PC-3 (cell line): ENCODE measurements at regions not wholly inside any gene's neighbourhood (a gene's known extent, or its start where the extent isn't known, plus 50 kb on each side); places are given as distances from the start of the nearest gene placed in this dataset.

ENCODE experiments used
- ATAC-seq: fragments of 200-7000 bp; cut with Tn5 transposase; 2 replicates; pipeline ENCODE4 v1.9.1; 2020; ENCODE audit warnings: mild to moderate bottlenecking, moderate library complexity
- BruUV-seq: library from RNA; stranded (reverse); fragments of 400-500 nt; replicated peaks from 2 replicates; lab custom pipeline; 2021; lab: Mats Ljungman, UMichigan
- CTCF ChIA-PET: fragments of 300-600 bp; sonication (Branson Sonifier 250); formaldehyde crosslinking; loops from one replicate; lab custom pipeline; 2022; ENCODE audit warnings: antibody characterized with exemption; lab: Charles Lee
- POLR2A ChIA-PET: fragments of 300-600 bp; sonication (Branson Sonifier 250); formaldehyde crosslinking; loops from one replicate; lab custom pipeline; 2022; ENCODE audit warnings: antibody characterized with exemption; ENCODE audit not compliant: unreplicated experiment; lab: Charles Lee
- DNase-seq: peaks from one replicate; pipeline ENCODE4 v3.0.0-alpha.2; 2015
- H2AFZ ChIP-seq: fragments of 300-600 bp; sonication (generic); 2 replicates; pipeline ENCODE4 v1.6.0; 2016; ENCODE audit warnings: antibody characterized with exemption, low read length
- H3F3A ChIP-seq: fragments of 300-600 bp; sonication (generic); one replicate; pipeline ENCODE4 v1.6.0; 2017; ENCODE audit warnings: antibody characterized with exemption, low read length, control low read depth, mild to moderate bottlenecking; ENCODE audit not compliant: unreplicated experiment
- H3K27ac ChIP-seq: fragments of 300-600 bp; sonication (generic); 2 replicates; pipeline ENCODE4 v1.5.1; 2016; ENCODE audit warnings: mild to moderate bottlenecking, low read length
- H3K27me3 ChIP-seq: fragments of 300-600 bp; sonication (generic); 2 replicates; pipeline ENCODE4 v1.6.1; 2016; ENCODE audit warnings: low read length, mixed read lengths
- H3K36me3 ChIP-seq: fragments of 300-600 bp; sonication (generic); 2 replicates; pipeline ENCODE4 v1.6.1; 2016; ENCODE audit warnings: low read depth, mixed run types, low read length, mixed read lengths
- H3K4me1 ChIP-seq: fragments of 300-600 bp; sonication (generic); 2 replicates; pipeline ENCODE4 v1.5.1; 2016; ENCODE audit warnings: low read length; ENCODE audit not compliant: insufficient read depth
- H3K4me2 ChIP-seq: fragments of 300-600 bp; sonication (generic); 2 replicates; pipeline ENCODE4 v1.6.0; 2016; ENCODE audit warnings: low read length
- H3K4me3 ChIP-seq: fragments of 300-600 bp; sonication (generic); 2 replicates; pipeline ENCODE4 v1.5.1; 2016; ENCODE audit warnings: mild to moderate bottlenecking, low read length, mixed read lengths
- H3K79me2 ChIP-seq: fragments of 300-600 bp; sonication (generic); 2 replicates; pipeline ENCODE4 v1.6.1; 2017; ENCODE audit warnings: low read length, mixed read lengths
- H3K9ac ChIP-seq: fragments of 300-600 bp; sonication (generic); 2 replicates; pipeline ENCODE4 v1.6.0; 2016; ENCODE audit warnings: mild to moderate bottlenecking, low read length
- H3K9me2 ChIP-seq: fragments of 300-600 bp; sonication (generic); replicated peaks from 2 replicates; pipeline ENCODE4 v1.6.1; 2016; ENCODE audit warnings: mixed run types, low read length, mixed read lengths
- H3K9me3 ChIP-seq: fragments of 300-600 bp; sonication (generic); 2 replicates; pipeline ENCODE4 v1.6.1; 2016; ENCODE audit warnings: low read length, mixed read lengths
- H4K20me1 ChIP-seq: fragments of 300-600 bp; sonication (generic); 2 replicates; pipeline ENCODE4 v1.6.1; 2016; ENCODE audit warnings: low read length, mixed read lengths
- CTCF ChIP-seq: fragments of 300-600 bp; sonication (generic); conservative IDR thresholded peaks from 2 replicates; pipeline ENCODE4 v1.5.1; 2017; ENCODE audit warnings: antibody characterized with exemption, low read depth, mild to moderate bottlenecking, low read length
- EZH2 ChIP-seq: fragments of 300-600 bp; sonication (generic); IDR thresholded peaks from one replicate; pipeline ENCODE4 v1.6.1; 2017; ENCODE audit warnings: antibody characterized with exemption, mild to moderate bottlenecking, low read length; ENCODE audit not compliant: unreplicated experiment
- EZH2phosphoT487 ChIP-seq: fragments of 300-600 bp; sonication (generic); IDR thresholded peaks from 2 replicates; pipeline ENCODE4 v1.6.1; 2018; ENCODE audit warnings: mild to moderate bottlenecking, antibody characterized with exemption, low read length, borderline replicate concordance
- intact Hi-C: fragments of 100-400 bp; cut with micrococcal nuclease; formaldehyde crosslinking; loops from 2 replicates; pipeline ENCODE4 v1.9.0; 2023

GRCh38 chr18:71105994-71106546 lies 817.2 kb downstream of the SOCS6 start:
- no peak for ATAC-seq
- ChIA-PET POLR2A (no interaction called here), CTCF (no interaction called here)
- no peak overlapping the region for H3K9ac ChIP-seq
- no peak overlapping the region for H2AFZ ChIP-seq
- DNase-seq: no peak
- no peak overlapping the region for H3K4me3 ChIP-seq
- no peaks in the 10 kb centered on the region for H3K9me3 ChIP-seq
- no peak overlapping the region for H3K27ac ChIP-seq
- intact Hi-C loops: no loop called here
- no peaks in the 10 kb centered on the region for H4K20me1 ChIP-seq
- H3K9me2 ChIP-seq: no peaks in the 10 kb centered on the region
- BruUV-seq: no TSS peak
- TF ChIP-seq EZH2: no peak
- no peak for TF ChIP-seq CTCF
- no peak for TF ChIP-seq EZH2phosphoT487
- H3K4me1 ChIP-seq: no peaks in the 10 kb centered on the region
- H3K4me2 ChIP-seq: no peak overlapping the region
- no peaks in the 10 kb centered on the region for H3F3A ChIP-seq
- no peaks in the 10 kb centered on the region for H3K79me2 ChIP-seq
- H3K27me3 ChIP-seq: no peaks in the 10 kb centered on the region
- H3K36me3 ChIP-seq: no peaks in the 10 kb centered on the region

- Histone ChIP-seq H3K4me3 (no peak overlapping the region), H3K27me3 (no peaks in the 10 kb centered on the region), H2AFZ (no peak overlapping the region), H3K36me3 (no peaks in the 10 kb centered on the region), H3F3A (no peaks in the 10 kb centered on the region), H3K9ac (no peak overlapping the region), H3K9me2 (no peaks in the 10 kb centered on the region), H3K79me2 (no peaks in the 10 kb centered on the region), H3K9me3 (no peaks in the 10 kb centered on the region), H3K4me1 (no peaks in the 10 kb centered on the region), H3K4me2 (no peak overlapping the region), H4K20me1 (no peaks in the 10 kb centered on the region), H3K27ac (no peak overlapping the region)
- ATAC-seq: no peak
- POLR2A ChIA-PET: no interaction called here
- BruUV-seq: no TSS peak
- CTCF ChIA-PET: no interaction called here
- DNase-seq: peak; percentile 4
- TF ChIP-seq EZH2 (no peak), CTCF (no peak), EZH2phosphoT487 (no peak)
- intact Hi-C loops: no loop called here
Observed at GRCh38 chr18:71105078-71105819, 816.4 kb downstream of the SOCS6 start.

- Histone ChIP-seq H3F3A (no peaks in the 10 kb centered on the region), H3K79me2 (no peaks in the 10 kb centered on the region), H3K9me3 (no peaks in the 10 kb centered on the region), H3K9ac (no peak overlapping the region), H3K27ac (no peak overlapping the region), H3K4me2 (no peak overlapping the region), H3K36me3 (no peaks in the 10 kb centered on the region), H2AFZ (no peak overlapping the region), H4K20me1 (no peaks in the 10 kb centered on the region), H3K9me2 (no peaks in the 10 kb centered on the region), H3K4me3 (no peak overlapping the region), H3K27me3 (no peaks in the 10 kb centered on the region), H3K4me1 (no peaks in the 10 kb centered on the region)
- intact Hi-C loops: no loop called here
- BruUV-seq: no TSS peak
- TF ChIP-seq EZH2: no peak
- TF ChIP-seq EZH2phosphoT487: no peak
- DNase-seq: no peak
- ChIA-PET CTCF (no interaction called here), POLR2A (no interaction called here)
- no peak for ATAC-seq
Observed at GRCh38 chr18:71079606-71080005, 790.8 kb downstream of the SOCS6 start.
